ENCODE measurements at regions not wholly inside any gene's neighbourhood (a gene's known extent, or its start where the extent isn't known, plus 50 kb on each side); places are given as distances from the start of the nearest gene placed in this dataset.

DNA sequence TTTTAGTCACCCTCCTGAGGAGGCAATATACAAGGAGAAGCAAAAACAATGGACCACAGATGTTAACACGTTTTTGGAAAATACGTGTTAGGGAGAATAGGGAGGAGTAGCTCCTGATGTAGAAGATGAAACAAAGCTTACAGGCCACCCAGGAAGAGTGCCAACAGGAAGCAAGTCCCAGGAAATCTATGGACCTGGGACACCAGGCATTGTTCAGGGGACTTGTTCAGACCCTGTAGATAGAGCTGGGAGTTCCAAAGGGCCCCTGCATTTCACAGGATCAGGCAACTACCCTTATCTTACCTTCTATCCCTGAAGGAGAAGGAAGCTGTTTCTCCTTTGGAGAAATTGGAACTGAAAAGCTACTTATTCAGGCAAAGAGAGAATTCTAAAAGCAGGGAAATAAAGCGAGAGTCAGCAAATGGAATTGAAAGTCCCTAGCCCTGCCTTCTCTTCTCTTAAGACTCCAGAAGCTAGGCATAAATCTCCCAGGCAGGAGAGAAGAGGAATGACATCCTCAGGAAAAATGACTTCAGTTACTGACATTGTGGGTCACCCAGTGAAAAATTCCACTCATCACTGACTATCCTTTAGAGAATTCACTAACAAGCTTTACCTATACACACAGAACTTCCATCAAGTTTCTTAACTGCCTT is 77.7 kb upstream of the FAM3C start:
- DNase-seq (ENCODE audit: low read depth in 3 of 3, low spot score in 2 of 3), result no peak

- DNase-seq (ENCODE audit: low read depth in 3 of 3, low spot score in 2 of 3), result no peak
These were observed 70.3 kb upstream of the FAM3C start for GRCh38 chr7:121466455-121466854.

- DNase-seq (ENCODE audit: low read depth in 3 of 3, low spot score in 2 of 3), result no peak
These were observed 63.0 kb upstream of the FAM3C start for GRCh38 chr7:121459148-121459547.

DNA sequence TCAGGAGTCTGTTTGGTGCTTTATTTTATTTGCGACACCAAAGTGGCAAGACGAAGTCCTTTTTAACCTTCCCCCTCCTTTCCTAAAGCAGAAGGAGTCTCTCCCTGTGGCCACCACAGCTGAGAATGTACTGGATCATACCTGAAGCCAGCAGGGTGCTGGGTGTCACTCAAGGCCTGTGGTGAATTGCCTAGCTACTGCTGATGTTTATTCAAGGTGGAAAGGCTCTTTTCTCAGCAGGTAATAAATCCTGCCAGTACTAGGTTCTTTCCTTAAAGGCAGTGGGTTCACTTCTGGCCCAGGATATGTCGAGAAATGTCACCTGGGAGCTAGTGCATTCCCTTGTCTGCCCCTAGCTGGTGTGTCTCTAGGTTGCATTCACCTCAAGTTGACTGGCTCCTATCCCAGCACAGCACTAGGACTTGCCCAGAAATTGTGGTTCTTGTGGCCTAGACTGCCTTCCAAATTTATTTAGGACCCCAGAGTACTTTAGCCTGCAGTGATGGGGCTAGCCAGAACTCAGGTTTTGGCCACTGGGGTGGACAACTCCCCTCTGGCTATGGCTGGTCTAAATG is 60.8 kb upstream of the FAM3C start:
- DNase-seq (ENCODE audit: low read depth in 3 of 3, low spot score in 2 of 3), result no peak

- DNase-seq (ENCODE audit: low read depth in 3 of 3, low spot score in 2 of 3), result no peak
These were observed 59.9 kb upstream of the FAM3C start for GRCh38 chr7:121456015-121456414.

DNA sequence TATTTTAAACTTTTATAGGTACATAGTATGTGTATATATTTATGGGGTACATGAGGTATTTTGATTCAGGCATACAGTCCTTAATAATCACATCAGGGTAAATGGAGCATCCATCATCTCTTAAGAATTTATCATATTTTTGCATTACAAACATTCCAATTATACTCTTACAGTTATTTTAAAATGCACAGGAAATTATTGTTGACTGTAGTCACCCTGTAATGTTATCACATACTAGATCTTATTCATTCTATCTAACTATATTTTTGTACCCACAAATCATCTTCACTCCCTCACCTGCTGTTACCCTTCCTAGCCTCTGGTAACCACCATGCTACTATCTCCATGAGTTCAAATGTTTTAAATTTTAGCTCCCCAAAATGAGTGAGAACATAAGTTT is 56.3 kb upstream of the FAM3C start:
- DNase-seq (ENCODE audit: low read depth in 3 of 3, low spot score in 2 of 3), result no peak

DNA sequence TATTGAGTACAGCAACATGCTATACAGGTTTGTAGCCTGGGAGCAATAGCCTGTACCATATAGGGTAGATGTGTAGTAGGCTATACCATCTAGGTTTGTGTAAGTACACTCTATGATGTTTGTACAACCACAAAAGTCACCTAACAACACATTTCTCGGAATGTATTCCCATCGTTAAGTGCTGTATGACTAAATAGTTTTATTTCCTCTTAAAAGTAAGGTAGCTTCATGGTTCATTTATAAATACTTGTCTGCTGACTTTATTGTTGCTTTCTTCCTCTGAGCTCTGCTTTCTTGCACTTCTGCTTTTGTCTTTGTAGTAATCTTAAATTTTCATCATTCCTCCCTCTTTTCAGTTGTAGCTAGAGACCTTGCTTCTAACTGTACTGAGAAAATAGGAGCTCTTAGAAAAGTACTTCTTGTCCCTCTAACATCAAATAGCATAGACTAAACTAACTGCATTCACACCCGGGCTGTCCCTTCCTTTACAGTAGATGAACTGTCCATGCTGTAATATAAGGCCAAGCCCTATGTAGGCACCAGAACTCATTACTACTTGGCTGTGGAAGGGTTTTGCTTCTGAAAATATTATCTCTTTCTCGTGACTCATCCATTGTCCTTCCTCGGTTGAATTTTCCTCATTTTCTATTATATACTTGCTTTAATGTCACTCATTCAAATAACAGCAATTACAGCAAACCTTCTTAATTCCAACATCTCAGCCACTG is 55.4 kb upstream of the FAM3C start:
- DNase-seq (ENCODE audit: low read depth in 3 of 3, low spot score in 2 of 3), result no peak

- no peak for DNase-seq (ENCODE audit: low read depth in 3 of 3, low spot score in 2 of 3)
These were observed 54.6 kb upstream of the FAM3C start for GRCh38 chr7:121450631-121451198.

DNA sequence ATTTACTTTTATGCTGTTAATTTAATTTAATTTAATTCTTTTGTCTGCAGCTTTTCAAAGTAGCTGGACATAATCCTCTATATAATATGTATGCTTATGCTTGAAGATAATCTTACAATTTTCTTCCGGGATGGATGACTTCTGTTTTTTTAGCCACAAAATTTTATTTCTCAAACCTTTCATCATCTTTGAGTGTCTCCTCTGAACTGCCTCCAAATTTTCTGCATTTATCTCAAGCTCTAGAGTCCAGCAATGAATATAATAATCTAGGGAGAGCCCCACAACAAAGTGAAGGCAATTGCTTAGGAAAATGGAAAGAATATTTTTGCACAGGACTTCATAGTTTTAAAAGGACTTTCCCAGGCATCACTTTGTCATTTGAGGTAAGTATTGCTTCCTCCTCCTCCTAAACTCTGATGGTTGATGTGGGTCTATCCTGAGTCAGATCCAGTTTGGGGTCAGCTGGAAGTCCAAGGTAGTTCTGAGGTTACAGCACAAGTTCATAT is 53.7 kb upstream of the FAM3C start:
- DNase-seq (ENCODE audit: low read depth in 3 of 3, low spot score in 2 of 3), result no peak

GRCh38 chr7:121449329-121449728 is 53.2 kb upstream of the FAM3C start:
- DNase-seq (ENCODE audit: low read depth in 3 of 3, low spot score in 2 of 3), result no peak

GRCh38 chr7:121448429-121448828 is 52.3 kb upstream of the FAM3C start:
- no peak for DNase-seq (ENCODE audit: low read depth in 3 of 3, low spot score in 2 of 3)

DNA sequence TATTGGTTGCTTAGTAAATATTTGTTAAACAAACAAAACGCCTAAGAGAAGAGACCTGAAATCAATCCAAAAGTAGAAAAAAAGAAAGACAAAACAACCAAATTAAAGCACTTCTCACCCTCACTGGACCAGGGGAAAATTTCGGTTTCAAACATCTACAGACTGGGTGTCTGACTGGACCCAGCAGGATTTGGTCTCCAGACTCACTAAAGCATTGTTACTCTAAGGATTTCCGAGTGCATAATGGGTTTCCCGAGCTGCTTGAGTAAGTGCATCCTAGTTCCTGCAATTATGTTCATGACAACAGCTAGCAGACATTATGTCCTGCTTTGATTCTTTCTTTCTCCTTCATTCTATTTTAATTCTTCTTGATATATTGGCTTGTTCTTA is 51.8 kb upstream of the FAM3C start:
- no peak for DNase-seq (ENCODE audit: low read depth in 3 of 3, low spot score in 2 of 3)

GRCh38 chr7:121447243-121447910 is 51.3 kb upstream of the FAM3C start:
- DNase-seq (ENCODE audit: low read depth in 3 of 3, low spot score in 2 of 3), result no peak

GRCh38 chr7:121446526-121446925 is 50.4 kb upstream of the FAM3C start:
- no peak for DNase-seq (ENCODE audit: low read depth in 3 of 3, low spot score in 2 of 3)

All from right renal cortex interstitium (tissue), 3 donors.